Fibroblast of the conjunctiva (primary cell): ENCODE measurements at regions not wholly inside any gene's neighbourhood (a gene's known extent, or its start where the extent isn't known, plus 50 kb on each side); places are given as distances from the start of the nearest gene placed in this dataset.

ENCODE experiments used
- DNase-seq: peaks from one replicate; pipeline ENCODE4 v3.0.0-alpha.2; 2010; ENCODE audit warnings: low read depth

- DNase-seq = no peak
These were observed 139.5 kb upstream of the PRDM9 start for GRCh38 chr5:23367874-23368273.

- DNase-seq = no peak
These were observed 154.1 kb upstream of the PRDM9 start for GRCh38 chr5:23353286-23353685.

GRCh38 chr5:23352446-23352845, 155.0 kb upstream of the PRDM9 start:
- DNase-seq = no peak

- DNase-seq = no peak
These were observed 164.3 kb upstream of the PRDM9 start for GRCh38 chr5:23343121-23343520.

GRCh38 chr5:23332650-23333251, 174.7 kb upstream of the PRDM9 start:
- no peak for DNase-seq

GRCh38 chr5:23330726-23331125, 176.7 kb upstream of the PRDM9 start:
- DNase-seq = no peak

GRCh38 chr5:23319901-23320300, 187.5 kb upstream of the PRDM9 start:
- DNase-seq = no peak

- DNase-seq = no peak
These were observed 188.4 kb upstream of the PRDM9 start for GRCh38 chr5:23318960-23319359.

- no peak for DNase-seq
These were observed 189.2 kb upstream of the PRDM9 start for GRCh38 chr5:23318166-23318565.

- DNase-seq = no peak
These were observed 191.3 kb upstream of the PRDM9 start for GRCh38 chr5:23316060-23316591.

GRCh38 chr5:23314827-23315226, 192.6 kb upstream of the PRDM9 start:
- DNase-seq = no peak

- DNase-seq = no peak
These were observed 202.4 kb upstream of the PRDM9 start for GRCh38 chr5:23305055-23305454.

- DNase-seq = no peak
These were observed 203.6 kb upstream of the PRDM9 start for GRCh38 chr5:23303836-23304235.

- DNase-seq = no peak
These were observed 204.0 kb upstream of the PRDM9 start for GRCh38 chr5:23303435-23303834.

GRCh38 chr5:23302438-23302837, 205.0 kb upstream of the PRDM9 start:
- no peak for DNase-seq

GRCh38 chr5:23289162-23289561, 218.2 kb upstream of the PRDM9 start:
- DNase-seq = no peak

- no peak for DNase-seq
These were observed 222.8 kb upstream of the PRDM9 start for GRCh38 chr5:23284656-23285055.

- DNase-seq = no peak
These were observed 233.2 kb upstream of the PRDM9 start for GRCh38 chr5:23274171-23274570.

GRCh38 chr5:23269981-23270380, 237.4 kb upstream of the PRDM9 start:
- DNase-seq = no peak

- DNase-seq = no peak
These were observed 239.3 kb upstream of the PRDM9 start for GRCh38 chr5:23268136-23268535.

- DNase-seq = no peak
These were observed 246.8 kb upstream of the PRDM9 start for GRCh38 chr5:23260621-23261020.

GRCh38 chr5:23257656-23258055, 249.8 kb upstream of the PRDM9 start:
- DNase-seq = no peak

- no peak for DNase-seq
These were observed 253.7 kb upstream of the PRDM9 start for GRCh38 chr5:23253621-23254198.

- no peak for DNase-seq
These were observed 264.5 kb upstream of the PRDM9 start for GRCh38 chr5:23242891-23243290.
